A673 (cell line): ENCODE measurements at regions not wholly inside any gene's neighbourhood (a gene's known extent, or its start where the extent isn't known, plus 50 kb on each side); places are given as distances from the start of the nearest gene placed in this dataset.

ENCODE experiments used
- CTCF ChIP-seq: fragments of 300-800, 200-600 bp; sonication (generic); conservative IDR thresholded peaks from 2 replicates; pipeline ENCODE4 v1.5.1; 2017; ENCODE audit warnings: low read depth, mild to moderate bottlenecking, antibody characterized with exemption, low read length, moderate library complexity, mixed read lengths
- EZH2 ChIP-seq: fragments of 200-600 bp; sonication (generic); IDR thresholded peaks from 2 replicates; pipeline ENCODE4 v1.6.1; 2017; ENCODE audit warnings: borderline replicate concordance, low read depth, mild to moderate bottlenecking, mixed read lengths, antibody characterized with exemption, low read length; ENCODE audit not compliant: poor library complexity, severe bottlenecking

DNA sequence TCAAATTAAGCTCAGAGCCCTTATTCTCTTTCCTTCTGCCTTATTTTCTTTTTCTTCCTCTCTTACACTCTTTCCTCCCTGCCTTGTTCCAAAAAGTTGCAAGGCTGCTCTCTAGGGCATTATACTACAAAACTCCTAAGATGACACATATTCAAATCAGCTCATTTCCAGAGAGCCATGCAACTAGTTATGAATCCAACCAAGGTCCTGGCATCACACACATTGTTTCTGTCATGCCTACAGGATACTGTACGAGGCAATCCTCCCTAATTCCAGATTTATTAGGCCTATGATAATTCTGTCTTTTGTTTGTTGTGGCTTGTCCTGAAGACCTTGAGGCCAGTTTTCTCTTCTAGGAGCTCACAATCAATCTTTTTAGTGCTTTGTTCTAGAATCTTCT lies 87.0 kb upstream of the TBCA start:
- no peak for TF ChIP-seq CTCF
- no peak for TF ChIP-seq EZH2
